GM18507 (cell line): ENCODE measurements at regions not wholly inside any gene's neighbourhood (a gene's known extent, or its start where the extent isn't known, plus 50 kb on each side); places are given as distances from the start of the nearest gene placed in this dataset.
"Not testable (repeated sequence)": the region's sequence is repeated elsewhere in the genome, so short reads cannot be mapped to it uniquely, and the experiment has no call there.

Experiments
- DNase-seq: peaks from one replicate; pipeline ENCODE4 v3.0.0; 2011; ENCODE audit warnings: low read depth; ENCODE audit not compliant: insufficient read length; ENCODE audit errors: extremely low spot score
- FAIRE-seq: peaks from 2 replicates; lab custom pipeline; 2011; peaks lifted over from hg19 to GRCh38; lab: Jason Lieb, UNC

- FAIRE-seq (no peak), DNase-seq (no peak)
Observed at GRCh38 chr12:65665817-65666216, 158.5 kb upstream of the HMGA2 start.

DNA sequence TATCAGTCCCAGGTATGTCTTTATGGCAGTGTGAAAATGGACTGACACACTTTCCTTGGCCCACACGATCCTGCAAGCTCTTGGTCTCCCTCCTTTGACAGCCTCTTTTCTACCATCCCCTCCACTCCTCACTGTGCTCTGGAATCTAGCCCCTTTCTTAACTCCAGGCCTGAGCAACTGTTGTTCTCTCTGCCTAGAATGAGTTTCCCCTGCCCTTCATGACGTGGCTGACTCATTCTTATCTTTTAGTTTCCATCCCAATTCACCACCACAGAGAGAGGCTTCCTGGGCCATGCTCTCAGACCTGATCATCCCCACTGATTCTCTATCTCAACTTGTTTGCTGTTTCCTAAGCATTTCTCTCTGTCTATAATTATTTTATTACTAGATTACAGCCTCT, 157.4 kb upstream of the HMGA2 start:
- DNase-seq (no peak), FAIRE-seq (no peak)

DNA sequence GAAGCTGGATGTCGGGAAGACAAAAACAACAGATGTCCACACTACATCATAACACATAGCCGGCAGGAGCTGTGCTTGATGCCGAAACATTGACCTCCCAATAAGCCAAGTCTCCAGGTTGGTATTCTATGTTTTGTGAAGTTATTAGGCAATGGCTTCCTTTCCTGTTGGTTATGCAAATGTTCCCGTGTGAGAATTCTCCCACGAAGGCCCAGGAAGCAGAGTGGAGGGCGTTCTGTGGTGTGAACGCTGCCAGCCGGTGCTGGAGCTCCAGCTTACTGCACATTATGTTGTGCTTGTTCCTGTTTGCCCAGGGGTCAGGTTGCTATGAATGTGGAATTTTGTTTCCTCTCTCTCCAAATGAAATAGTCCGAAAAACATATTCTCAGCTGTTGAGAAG, 156.4 kb upstream of the HMGA2 start:
- no peak for FAIRE-seq
- no peak for DNase-seq

DNA sequence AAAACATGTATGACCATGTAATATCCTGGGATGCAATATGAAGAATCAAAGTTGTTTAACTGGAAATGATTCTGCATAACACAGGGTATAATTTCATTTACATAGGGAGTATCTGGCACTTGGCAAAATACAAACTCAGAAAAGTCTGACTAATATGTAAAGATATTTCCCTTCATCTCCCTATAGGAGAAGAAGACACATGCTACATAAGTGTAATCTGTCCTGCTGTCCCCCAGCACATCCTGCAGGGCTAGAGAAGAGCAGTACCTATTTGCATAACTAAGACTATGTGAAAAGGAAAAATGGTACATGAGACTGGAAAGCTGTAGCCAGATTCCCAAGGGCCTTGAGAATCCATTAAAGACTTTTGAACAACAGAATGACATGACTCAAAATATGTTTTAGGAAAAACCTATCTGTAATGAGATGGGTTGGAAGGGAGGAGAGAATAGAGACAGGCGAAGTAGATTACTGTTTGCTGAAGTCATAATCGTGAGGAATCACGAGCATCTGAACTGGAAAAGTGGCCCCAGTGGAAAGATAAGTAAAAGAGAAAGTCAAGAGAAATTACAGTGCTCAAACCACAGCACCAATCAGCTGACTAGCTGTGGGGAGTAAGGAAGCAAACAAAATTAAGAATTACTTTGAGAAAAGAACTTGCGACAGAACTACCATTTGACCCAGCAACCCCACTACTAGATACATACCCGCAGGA, 155.1 kb upstream of the HMGA2 start:
- DNase-seq = no peak
- no peak for FAIRE-seq

GRCh38 chr12:65670775-65671174, 153.5 kb upstream of the HMGA2 start:
- DNase-seq (no peak), FAIRE-seq (no peak)

DNA sequence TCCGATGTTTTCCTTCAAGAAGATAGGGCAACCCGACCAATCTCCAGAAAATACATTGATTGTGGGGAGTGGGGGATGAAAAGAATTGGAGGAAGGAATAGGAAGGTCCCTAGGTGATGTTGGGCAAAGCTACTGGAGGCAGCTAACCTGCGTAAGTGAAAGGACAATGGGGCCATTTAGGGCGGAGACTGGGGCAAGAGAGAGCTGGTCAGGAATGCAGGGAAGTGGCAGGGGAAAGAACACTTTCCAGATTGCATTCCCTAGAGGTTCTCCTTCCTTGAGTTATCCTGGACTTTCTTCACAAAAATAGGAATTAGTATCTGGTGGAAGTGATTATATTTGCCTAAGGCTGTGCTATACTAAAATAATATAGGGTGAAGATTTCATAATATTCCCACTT, 151.8 kb upstream of the HMGA2 start:
- no peak for FAIRE-seq

DNA sequence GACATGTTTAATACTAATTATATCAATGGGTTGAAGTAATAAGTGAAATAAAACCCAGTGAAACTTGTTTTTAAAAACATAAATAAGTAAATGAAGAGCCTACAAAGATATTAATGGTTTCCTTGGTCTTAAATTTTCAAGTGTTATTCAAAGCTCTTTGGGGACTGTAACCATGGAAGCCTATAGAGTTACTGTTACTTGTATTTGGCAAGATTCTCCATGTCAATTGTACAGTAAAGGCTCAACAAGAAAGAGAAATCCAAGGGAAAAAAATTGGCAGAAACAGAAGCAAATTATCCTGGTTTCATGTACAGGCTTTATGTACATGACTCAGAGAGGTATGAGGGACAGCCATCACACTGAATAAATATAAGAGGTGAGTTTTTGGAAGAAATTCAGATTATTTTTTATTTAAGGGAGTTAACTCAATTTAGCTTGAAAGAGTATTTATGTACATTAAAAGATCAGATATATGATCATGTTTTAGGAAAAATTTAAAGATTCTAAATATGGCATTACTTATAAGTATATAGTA, 151.1 kb upstream of the HMGA2 start:
- FAIRE-seq (no peak), DNase-seq (no peak)

More for the DNA sequence above, 151.8 kb upstream of the HMGA2 start:
- no peak for DNase-seq

DNA sequence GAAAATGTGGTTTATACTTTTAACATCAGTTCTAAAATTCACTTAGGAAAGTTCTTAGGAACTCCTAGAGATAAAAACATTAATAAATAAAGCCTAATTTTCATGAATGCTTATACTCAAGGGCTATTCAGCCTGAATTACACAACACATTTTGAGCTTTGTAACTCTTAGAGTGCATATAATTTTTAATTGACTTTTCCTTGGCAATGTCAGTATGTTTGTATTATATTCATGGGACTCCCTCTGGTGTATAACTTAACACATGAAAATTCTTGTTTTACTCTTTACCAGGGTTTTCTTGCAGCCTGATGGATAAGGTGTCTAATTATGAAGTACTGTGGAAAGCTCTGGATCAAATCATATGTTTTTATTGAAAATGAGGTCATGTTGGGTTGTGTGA, 150.6 kb upstream of the HMGA2 start:
- DNase-seq = no peak
- no peak for FAIRE-seq

GRCh38 chr12:65675141-65675621, 149.1 kb upstream of the HMGA2 start:
- DNase-seq = no peak
- FAIRE-seq = no peak

DNA sequence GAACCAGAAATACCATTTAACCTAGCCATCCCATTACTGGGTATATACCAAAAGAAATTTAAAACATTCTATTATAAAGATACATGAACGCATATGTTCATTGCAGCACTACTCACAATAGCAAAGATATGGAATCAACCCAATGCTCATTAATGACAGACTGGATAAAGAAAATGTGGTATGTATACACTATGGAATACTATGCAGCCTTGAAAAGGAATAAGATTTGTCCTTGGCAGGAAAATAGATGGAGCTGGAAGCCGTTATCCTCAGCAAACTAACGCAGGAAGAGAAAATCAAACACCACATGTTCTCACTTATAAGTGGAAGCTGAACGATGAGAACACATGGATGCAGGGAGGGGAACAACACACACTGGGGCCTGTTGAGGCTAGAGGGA, 146.1 kb upstream of the HMGA2 start:
- DNase-seq, FAIRE-seq: not testable (repeated sequence)

DNA sequence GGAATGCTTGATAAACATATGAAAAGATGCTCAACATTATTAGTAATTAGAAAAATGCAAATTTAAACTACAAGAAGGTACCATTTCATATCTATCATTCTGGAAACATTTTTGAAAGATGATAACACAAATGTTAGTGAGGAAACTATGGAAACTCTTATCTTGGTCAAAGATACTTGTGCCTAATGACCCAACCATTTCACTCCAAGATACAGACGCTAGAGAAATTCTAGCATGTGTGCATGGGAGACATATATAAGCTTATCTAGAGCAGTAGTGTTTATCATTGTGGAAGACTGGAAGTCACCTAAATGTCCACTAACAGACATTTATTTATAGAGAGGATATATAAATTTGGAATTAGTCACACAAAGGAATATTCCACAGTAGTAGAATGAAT, 143.1 kb upstream of the HMGA2 start:
- no peak for FAIRE-seq

DNA sequence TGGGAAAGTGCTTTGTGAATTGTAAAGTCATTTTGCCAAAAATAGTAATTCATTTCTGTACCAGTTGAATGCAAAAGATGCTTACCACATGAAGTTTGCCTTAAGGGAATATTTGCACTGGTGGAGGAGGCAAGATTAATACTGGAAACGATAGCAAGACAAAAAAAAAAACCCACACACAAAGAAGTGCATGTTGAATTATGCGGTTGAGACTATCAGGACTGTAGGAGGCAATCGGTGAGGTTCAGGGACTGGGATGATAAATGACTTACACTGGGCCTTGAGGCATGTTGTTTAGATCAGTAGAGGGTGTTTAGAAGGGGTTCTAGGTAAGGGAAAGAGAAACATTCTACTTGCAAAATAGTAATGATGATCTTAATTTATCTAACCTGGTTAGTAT, 142.2 kb upstream of the HMGA2 start:
- DNase-seq (no peak), FAIRE-seq (no peak)

More for the DNA sequence above, 143.1 kb upstream of the HMGA2 start:
- DNase-seq = no peak

GRCh38 chr12:65684906-65685305, 139.4 kb upstream of the HMGA2 start:
- no peak for FAIRE-seq

DNA sequence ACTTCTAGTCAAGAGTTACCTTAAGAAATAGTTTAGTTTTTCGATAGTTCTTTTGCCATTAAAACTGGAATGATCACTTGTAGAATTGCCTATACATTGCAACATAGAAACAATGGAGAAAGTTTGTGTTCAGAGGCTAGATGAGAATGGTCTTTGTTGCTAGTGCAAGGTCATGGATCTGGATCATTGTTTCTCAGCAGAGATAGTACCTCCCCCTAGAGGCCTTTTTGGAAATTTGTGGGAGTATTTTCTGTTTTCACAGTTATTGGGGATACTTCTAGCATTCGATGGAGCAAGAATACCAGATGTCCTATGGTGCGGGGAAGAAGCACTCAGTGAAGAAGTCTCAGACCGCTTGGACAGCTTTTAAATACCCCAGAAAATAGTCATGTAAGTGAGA, 138.8 kb upstream of the HMGA2 start:
- peak; percentile 48 for FAIRE-seq
- no peak for DNase-seq

More at GRCh38 chr12:65684906-65685305, 139.4 kb upstream of the HMGA2 start:
- no peak for DNase-seq

DNA sequence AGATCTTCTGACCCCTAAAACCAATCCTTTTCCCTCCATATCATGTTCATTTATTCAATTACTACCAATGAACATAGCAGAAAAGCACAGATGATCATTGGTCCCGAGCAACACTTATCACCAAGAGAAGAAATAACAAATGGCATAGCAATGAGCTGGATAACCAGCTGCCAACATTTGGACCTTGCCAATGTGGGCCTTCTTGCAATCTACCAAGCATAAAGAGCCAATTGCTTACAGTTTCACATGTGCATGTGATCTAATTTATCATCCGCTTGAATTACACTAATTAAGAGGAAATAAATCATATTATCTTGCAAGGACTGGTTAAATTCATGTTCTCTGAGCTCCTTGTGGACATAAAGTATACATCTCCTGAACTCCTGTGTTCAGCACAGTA, 134.8 kb upstream of the HMGA2 start:
- no peak for FAIRE-seq
- no peak for DNase-seq

DNA sequence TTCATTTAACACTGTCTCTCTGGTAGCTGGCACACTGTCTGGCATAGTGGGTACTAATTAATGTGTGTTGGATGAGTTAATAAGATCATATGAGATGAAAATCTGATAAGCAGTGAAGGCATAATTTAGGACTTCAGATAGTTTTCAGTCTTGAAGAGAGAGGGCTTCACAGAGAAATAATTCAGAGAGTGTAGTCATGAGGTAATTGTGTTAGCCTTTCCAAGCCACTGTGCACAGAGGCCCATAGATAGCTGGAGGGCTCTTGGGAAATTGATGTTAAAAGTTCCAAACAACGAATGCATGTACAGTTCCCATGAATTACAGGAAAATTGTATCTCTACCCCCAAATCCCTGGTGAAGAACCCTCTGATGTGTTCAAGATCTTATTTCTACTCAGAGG, 133.8 kb upstream of the HMGA2 start:
- no peak for FAIRE-seq
- DNase-seq = no peak

GRCh38 chr12:65694130-65694529, 130.2 kb upstream of the HMGA2 start:
- FAIRE-seq (no peak), DNase-seq (no peak)

- no peak for FAIRE-seq
Observed at GRCh38 chr12:65695113-65695865, 129.0 kb upstream of the HMGA2 start.

GRCh38 chr12:65696227-65696626, 128.1 kb upstream of the HMGA2 start:
- FAIRE-seq (no peak), DNase-seq (no peak)

More at GRCh38 chr12:65695113-65695865, 129.0 kb upstream of the HMGA2 start:
- no peak for DNase-seq

GRCh38 chr12:65699251-65699650, 125.0 kb upstream of the HMGA2 start:
- no peak for FAIRE-seq
- no peak for DNase-seq

- no peak for DNase-seq
- FAIRE-seq = no peak
Observed at GRCh38 chr12:65703176-65703575, 121.1 kb upstream of the HMGA2 start.
